Fibroblast of lung (primary cell): ENCODE measurements at regions not wholly inside any gene's neighbourhood (a gene's known extent, or its start where the extent isn't known, plus 50 kb on each side); places are given as distances from the start of the nearest gene placed in this dataset.

Experiments used
- DNase-seq, 2 donors: peaks; one replicate each; pipeline versions ENCODE4 v3.0.0 to v3.0.0-alpha.2; 2010; ENCODE audit warnings: low read depth in 2 of 2
- H2AFZ ChIP-seq: 2 replicates; pipeline ENCODE4 v1.5.1; 2012; ENCODE audit warnings: low read length, control low read depth, inconsistent platforms
- H3K27ac ChIP-seq: 2 replicates; pipeline ENCODE4 v1.5.1; 2011; ENCODE audit warnings: low read length, control low read depth; ENCODE audit not compliant: insufficient read depth
- H3K27me3 ChIP-seq: 2 replicates; pipeline ENCODE4 v1.5.1; 2011; ENCODE audit warnings: mild to moderate bottlenecking, low read length; ENCODE audit not compliant: control insufficient read depth, insufficient read depth
- H3K36me3 ChIP-seq: 2 replicates; pipeline ENCODE4 v1.5.1; 2011; ENCODE audit warnings: low read length; ENCODE audit not compliant: control insufficient read depth, insufficient read depth
- H3K4me1 ChIP-seq: 2 replicates; pipeline ENCODE4 v1.5.1; 2011; ENCODE audit warnings: low read length; ENCODE audit not compliant: control insufficient read depth, insufficient read depth; ENCODE audit errors: extremely low read depth
- H3K4me2 ChIP-seq: 2 replicates; pipeline ENCODE4 v1.5.1; 2011; ENCODE audit warnings: low read length, control low read depth; ENCODE audit not compliant: insufficient read depth; ENCODE audit errors: extremely low read depth
- H3K4me3 ChIP-seq, 4 experiments: fragments of 200-600 bp in 1 of 4; sonication (generic) in 1 of 4; replicated peaks in 1 of 4; 2 replicates each; pipeline ENCODE4 v1.5.1; 2011 to 2016; ENCODE audit warnings: low read length in 4 of 4, low read depth in 3 of 4, mild to moderate bottlenecking in 3 of 4, control low read depth in 2 of 4, inconsistent platforms in 1 of 4, mixed read lengths in 1 of 4; ENCODE audit not compliant: insufficient read depth in 1 of 4; ENCODE audit errors: control extremely low read depth in 1 of 4
- H3K79me2 ChIP-seq: 2 replicates; pipeline ENCODE4 v1.5.1; 2012; ENCODE audit warnings: mild to moderate bottlenecking, low read length, inconsistent platforms; ENCODE audit not compliant: control insufficient read depth, insufficient read depth
- H3K9ac ChIP-seq: 2 replicates; pipeline ENCODE4 v1.5.1; 2011; ENCODE audit warnings: mild to moderate bottlenecking, low read length, control low read depth; ENCODE audit not compliant: insufficient read depth
- H3K9me3 ChIP-seq: 2 replicates; pipeline ENCODE4 v1.5.1; 2012; ENCODE audit warnings: low read depth, low read length; ENCODE audit not compliant: control insufficient read depth, insufficient read depth
- H4K20me1 ChIP-seq: 2 replicates; pipeline ENCODE4 v1.5.1; 2011; ENCODE audit warnings: low read length; ENCODE audit not compliant: control insufficient read depth, insufficient read depth; ENCODE audit errors: extremely low read depth
- CTCF ChIP-seq, 2 donors: IDR thresholded peaks in 1 of 2; conservative IDR thresholded peaks in 1 of 2; 1 replicate in 1 of 2; 2 replicates in 1 of 2; pipeline ENCODE4 v1.5.1; 2011 to 2012; ENCODE audit warnings: low read length in 2 of 2, control low read depth in 1 of 2, inconsistent platforms in 1 of 2, low read depth in 1 of 2, mild to moderate bottlenecking in 1 of 2
- EZH2 ChIP-seq: IDR thresholded peaks from 2 replicates; pipeline ENCODE4 v1.5.1; 2012; ENCODE audit warnings: low read length, control low read depth, mild to moderate bottlenecking; ENCODE audit errors: missing control alignments

DNA sequence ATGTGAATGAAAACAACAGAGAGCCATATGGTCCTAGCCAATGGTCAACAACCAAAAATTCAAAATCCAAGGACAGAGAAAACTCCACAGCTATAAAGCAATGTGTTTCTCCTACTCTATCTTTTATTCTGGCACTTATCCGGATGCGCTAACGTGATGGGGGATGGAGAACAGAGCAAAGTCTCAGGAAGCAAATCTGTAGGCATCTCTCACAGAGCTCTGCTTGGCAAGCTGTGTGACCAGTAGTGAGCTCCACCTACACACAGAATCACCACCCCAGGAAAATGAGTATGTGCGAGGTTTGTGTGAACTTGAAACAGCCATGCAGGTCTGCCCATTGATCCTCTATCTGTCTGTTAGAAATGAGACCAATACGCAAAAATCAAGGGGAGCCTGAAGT, 584.3 kb downstream of the BCL11A start:
- no peak for DNase-seq

GRCh38 chr2:59968441-59968840, 585.0 kb downstream of the BCL11A start:
- H3K36me3 ChIP-seq = no peaks in the 10 kb centered on the region
- no peaks in the 10 kb centered on the region for H4K20me1 ChIP-seq
- H3K27ac ChIP-seq = no peak overlapping the region
- no peak overlapping the region for H3K4me2 ChIP-seq
- no peaks in the 10 kb centered on the region for H3K9me3 ChIP-seq
- no peaks in the 10 kb centered on the region for H3K27me3 ChIP-seq
- H3K9ac ChIP-seq = no peak overlapping the region
- H2AFZ ChIP-seq = no peak overlapping the region
- no peaks in the 10 kb centered on the region for H3K4me1 ChIP-seq
- H3K79me2 ChIP-seq = no peaks in the 10 kb centered on the region
- no peak for DNase-seq
- TF ChIP-seq EZH2 = no peak
- no peak for TF ChIP-seq CTCF (conservative IDR thresholded peaks at IDR 0.05 in 1 of 2, IDR thresholded peaks at IDR 0.05 in 1 of 2; ENCODE audit: low read depth in 1 of 2, low read length in 2 of 2)
- H3K4me3 ChIP-seq = no peak overlapping the region

More for the DNA sequence above, 584.3 kb downstream of the BCL11A start:
- TF ChIP-seq EZH2 = no peak
- Histone ChIP-seq H3K4me3 (no peak overlapping the region), H3K9me3 (no peaks in the 10 kb centered on the region), H3K36me3 (no peaks in the 10 kb centered on the region), H3K79me2 (no peaks in the 10 kb centered on the region), H3K27me3 (no peaks in the 10 kb centered on the region), H4K20me1 (no peaks in the 10 kb centered on the region), H2AFZ (no peak overlapping the region), H3K27ac (no peak overlapping the region), H3K9ac (no peak overlapping the region), H3K4me1 (no peaks in the 10 kb centered on the region), H3K4me2 (no peak overlapping the region)

DNA sequence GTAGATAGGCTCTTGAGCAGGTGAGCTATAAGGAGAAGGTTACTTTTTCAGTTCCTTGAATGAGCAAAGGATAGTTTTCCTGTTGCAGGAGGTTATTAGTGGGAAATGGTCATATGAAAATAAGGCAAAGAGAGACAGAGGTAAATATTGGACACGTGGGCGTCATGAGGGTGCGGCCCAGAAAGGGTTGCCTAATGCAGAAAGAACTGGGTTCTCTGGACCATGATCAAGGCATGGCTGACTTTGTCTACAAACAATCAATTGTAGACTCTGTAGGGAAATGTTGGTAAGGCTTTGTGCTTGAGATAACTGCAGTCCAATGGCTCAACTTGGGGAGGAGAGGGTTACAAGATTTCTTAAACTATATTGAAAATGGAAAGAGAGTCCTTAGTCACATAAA, 585.8 kb downstream of the BCL11A start:
- no peak overlapping the region for H3K4me2 ChIP-seq
- no peak for TF ChIP-seq CTCF (conservative IDR thresholded peaks at IDR 0.05 in 1 of 2, IDR thresholded peaks at IDR 0.05 in 1 of 2; ENCODE audit: low read depth in 1 of 2, low read length in 2 of 2)
- no peak for TF ChIP-seq EZH2
- DNase-seq = no peak
- H3K4me3 ChIP-seq = no peak overlapping the region
- H3K27me3 ChIP-seq = no peaks in the 10 kb centered on the region
- H3K9ac ChIP-seq = no peak overlapping the region
- no peaks in the 10 kb centered on the region for H3K9me3 ChIP-seq
- H3K79me2 ChIP-seq = no peaks in the 10 kb centered on the region
- H3K27ac ChIP-seq = no peak overlapping the region
- H3K4me1 ChIP-seq = no peaks in the 10 kb centered on the region
- H4K20me1 ChIP-seq = no peaks in the 10 kb centered on the region
- no peaks in the 10 kb centered on the region for H3K36me3 ChIP-seq
- no peak overlapping the region for H2AFZ ChIP-seq
